PC-9 (cell line): ENCODE measurements at regions not wholly inside any gene's neighbourhood (a gene's known extent, or its start where the extent isn't known, plus 50 kb on each side); places are given as distances from the start of the nearest gene placed in this dataset.

Experiments used
- BruUV-seq: library from RNA; stranded (reverse); fragments of 400-500 nt; replicated peaks from 2 replicates; lab custom pipeline; 2021; lab: Mats Ljungman, UMichigan
- CTCF ChIA-PET: fragments of 300-600 bp; sonication (Branson Sonifier 250); formaldehyde crosslinking; loops from one replicate; lab custom pipeline; 2022; ENCODE audit warnings: antibody characterized with exemption; lab: Charles Lee
- POLR2A ChIA-PET: fragments of 300-600 bp; sonication (Branson Sonifier 250); formaldehyde crosslinking; loops from one replicate; lab custom pipeline; 2022; ENCODE audit warnings: antibody characterized with exemption; ENCODE audit not compliant: unreplicated experiment; lab: Charles Lee
- DNase-seq, 2 experiments: peaks; one replicate each; pipeline versions ENCODE4 v3.0.0 to v3.0.0-alpha.2; 2015 to 2022; ENCODE audit warnings: mixed read lengths in 1 of 2
- H2AFZ ChIP-seq: fragments of 200-600 bp; sonication (generic); 2 replicates; pipeline ENCODE4 v1.8.1; 2017; ENCODE audit warnings: antibody characterized with exemption
- H3F3A ChIP-seq: fragments of 200-600 bp; sonication (generic); 2 replicates; pipeline ENCODE4 v1.8.1; 2017; ENCODE audit warnings: antibody characterized with exemption, mild to moderate bottlenecking, low read depth; ENCODE audit not compliant: insufficient read depth
- H3K27ac ChIP-seq: fragments of 200-600 bp; sonication (generic); 2 replicates; pipeline ENCODE4 v1.6.1; 2016; ENCODE audit warnings: mixed run types
- H3K27me3 ChIP-seq: fragments of 200-600 bp; sonication (generic); 2 replicates; pipeline ENCODE4 v1.6.1; 2016; ENCODE audit warnings: low read depth, mixed run types; ENCODE audit not compliant: insufficient read depth
- H3K36me3 ChIP-seq: fragments of 200-600 bp; sonication (generic); 2 replicates; pipeline ENCODE4 v1.6.1; 2016; ENCODE audit warnings: low read depth, mixed run types
- H3K4me1 ChIP-seq: fragments of 200-600 bp; sonication (generic); replicated peaks from 2 replicates; pipeline ENCODE4 v1.6.1; 2016; ENCODE audit warnings: mixed run types; ENCODE audit not compliant: insufficient read depth
- H3K4me2 ChIP-seq: fragments of 200-600 bp; sonication (generic); 2 replicates; pipeline ENCODE4 v1.6.1; 2017; ENCODE audit warnings: mixed run types
- H3K4me3 ChIP-seq: fragments of 200-600 bp; sonication (generic); 2 replicates; pipeline ENCODE4 v1.6.1; 2016; ENCODE audit warnings: mixed run types
- H3K79me2 ChIP-seq: fragments of 200-600 bp; sonication (generic); 2 replicates; pipeline ENCODE4 v1.6.1; 2017; ENCODE audit warnings: low read depth, mixed run types
- H3K9me2 ChIP-seq: fragments of 200-600 bp; sonication (generic); 2 replicates; pipeline ENCODE4 v1.8.1; 2017; ENCODE audit warnings: mild to moderate bottlenecking; ENCODE audit not compliant: insufficient read depth
- H3K9me3 ChIP-seq: fragments of 200-600 bp; sonication (generic); 2 replicates; pipeline ENCODE4 v1.8.1; 2016; ENCODE audit warnings: low read depth; ENCODE audit not compliant: insufficient read depth
- H4K20me1 ChIP-seq: fragments of 200-600 bp; sonication (generic); 2 replicates; pipeline ENCODE4 v1.8.1; 2017; ENCODE audit not compliant: insufficient read depth
- EZH2 ChIP-seq: fragments of 200-600 bp; sonication (generic); IDR thresholded peaks from 2 replicates; pipeline ENCODE4 v1.8.0; 2017; ENCODE audit warnings: antibody characterized with exemption, low read depth
- intact Hi-C: fragments of 100-400 bp; cut with micrococcal nuclease; formaldehyde crosslinking; loops from one replicate; pipeline ENCODE4 v1.10.0; 2022; ENCODE audit not compliant: unreplicated experiment
- TF ChIP-seq, protein P1 (sequence below): fragments of 200-600 bp; sonication (generic); conservative IDR thresholded peaks from 2 replicates; pipeline ENCODE4 v1.6.1; 2017; ENCODE audit warnings: mixed run types, antibody characterized with exemption, mild to moderate bottlenecking, moderate library complexity

DNA sequence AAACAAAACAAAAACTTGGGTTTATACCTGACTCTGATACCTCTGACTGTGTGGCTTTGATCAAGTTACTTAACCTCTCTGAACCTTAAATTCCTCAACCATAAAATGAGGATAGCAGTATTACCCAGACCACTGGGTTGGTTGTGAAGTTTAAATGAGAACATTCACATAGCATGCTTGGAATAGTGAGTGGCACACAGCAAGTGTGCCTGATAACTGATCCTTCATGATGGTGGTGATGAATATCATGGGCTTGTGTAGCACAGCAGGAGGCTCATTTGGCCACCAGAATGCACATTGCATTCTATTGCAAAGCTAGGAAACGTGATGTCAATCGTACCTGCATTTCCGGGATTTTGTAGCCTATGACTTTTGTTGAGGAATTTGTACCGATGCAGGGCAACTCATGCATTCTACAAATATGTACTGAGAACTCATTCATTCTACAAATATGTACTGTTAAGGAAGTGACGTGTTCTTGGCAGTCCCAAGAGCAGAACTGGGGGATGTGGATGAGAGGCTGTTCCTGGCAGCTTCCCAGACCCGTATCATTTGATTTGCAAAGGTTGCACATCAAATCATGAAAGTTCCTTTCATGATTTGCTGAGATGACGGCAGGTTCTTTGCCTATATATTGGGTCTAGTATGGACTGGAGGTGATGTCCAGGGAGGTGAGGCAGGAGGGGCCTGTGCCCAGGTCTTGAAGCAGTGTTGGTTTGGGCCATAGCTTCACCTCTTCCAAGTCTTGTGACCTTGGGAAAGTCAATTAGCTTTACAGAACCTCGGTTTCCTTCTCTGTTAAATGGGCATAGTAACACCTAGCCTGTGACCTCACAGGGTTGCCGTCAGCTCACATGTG lies 94.6 kb upstream of the SMNDC1 start:
- peak overlapping the region; percentile 78 for H3K4me2 ChIP-seq
- H3F3A ChIP-seq: peaks cover 45% of the 10 kb centered on the region
- no TSS peak for BruUV-seq
- H3K79me2 ChIP-seq: no peaks in the 10 kb centered on the region
- TF ChIP-seq, protein P1, sequence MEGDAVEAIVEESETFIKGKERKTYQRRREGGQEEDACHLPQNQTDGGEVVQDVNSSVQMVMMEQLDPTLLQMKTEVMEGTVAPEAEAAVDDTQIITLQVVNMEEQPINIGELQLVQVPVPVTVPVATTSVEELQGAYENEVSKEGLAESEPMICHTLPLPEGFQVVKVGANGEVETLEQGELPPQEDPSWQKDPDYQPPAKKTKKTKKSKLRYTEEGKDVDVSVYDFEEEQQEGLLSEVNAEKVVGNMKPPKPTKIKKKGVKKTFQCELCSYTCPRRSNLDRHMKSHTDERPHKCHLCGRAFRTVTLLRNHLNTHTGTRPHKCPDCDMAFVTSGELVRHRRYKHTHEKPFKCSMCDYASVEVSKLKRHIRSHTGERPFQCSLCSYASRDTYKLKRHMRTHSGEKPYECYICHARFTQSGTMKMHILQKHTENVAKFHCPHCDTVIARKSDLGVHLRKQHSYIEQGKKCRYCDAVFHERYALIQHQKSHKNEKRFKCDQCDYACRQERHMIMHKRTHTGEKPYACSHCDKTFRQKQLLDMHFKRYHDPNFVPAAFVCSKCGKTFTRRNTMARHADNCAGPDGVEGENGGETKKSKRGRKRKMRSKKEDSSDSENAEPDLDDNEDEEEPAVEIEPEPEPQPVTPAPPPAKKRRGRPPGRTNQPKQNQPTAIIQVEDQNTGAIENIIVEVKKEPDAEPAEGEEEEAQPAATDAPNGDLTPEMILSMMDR: no peak
- TF ChIP-seq EZH2: no peak
- H3K4me3 ChIP-seq: peak overlapping the region; percentile 41; the same call in 1 of the 2 replicates
- no peaks in the 10 kb centered on the region for H3K9me3 ChIP-seq
- ChIA-PET POLR2A (interaction anchor here (0.6 to 1.1 kb wide), 4 partner anchors 11 to 85 kb away, joined by 3 to 9 read pairs (median 4); no protein-coding TSS in a partner anchor), CTCF (interaction anchor here (0.7 kb wide), 1 partner anchor 9 kb away, joined by 3 read pairs; no protein-coding TSS in a partner anchor)
- intact Hi-C loops: loop anchor here (2.0 kb wide), 4 partner anchors 15 to 89 kb away; no protein-coding TSS in a partner anchor
- no peak overlapping the region for H2AFZ ChIP-seq
- H3K27ac ChIP-seq: peak overlapping the region; percentile 100
- peaks cover 71% of the 10 kb centered on the region for H3K4me1 ChIP-seq
- H4K20me1 ChIP-seq: no peaks in the 10 kb centered on the region
- no peaks in the 10 kb centered on the region for H3K36me3 ChIP-seq
- H3K9me2 ChIP-seq: no peaks in the 10 kb centered on the region
- peak; percentile 64 to 98 for DNase-seq
- H3K27me3 ChIP-seq: no peaks in the 10 kb centered on the region

DNA sequence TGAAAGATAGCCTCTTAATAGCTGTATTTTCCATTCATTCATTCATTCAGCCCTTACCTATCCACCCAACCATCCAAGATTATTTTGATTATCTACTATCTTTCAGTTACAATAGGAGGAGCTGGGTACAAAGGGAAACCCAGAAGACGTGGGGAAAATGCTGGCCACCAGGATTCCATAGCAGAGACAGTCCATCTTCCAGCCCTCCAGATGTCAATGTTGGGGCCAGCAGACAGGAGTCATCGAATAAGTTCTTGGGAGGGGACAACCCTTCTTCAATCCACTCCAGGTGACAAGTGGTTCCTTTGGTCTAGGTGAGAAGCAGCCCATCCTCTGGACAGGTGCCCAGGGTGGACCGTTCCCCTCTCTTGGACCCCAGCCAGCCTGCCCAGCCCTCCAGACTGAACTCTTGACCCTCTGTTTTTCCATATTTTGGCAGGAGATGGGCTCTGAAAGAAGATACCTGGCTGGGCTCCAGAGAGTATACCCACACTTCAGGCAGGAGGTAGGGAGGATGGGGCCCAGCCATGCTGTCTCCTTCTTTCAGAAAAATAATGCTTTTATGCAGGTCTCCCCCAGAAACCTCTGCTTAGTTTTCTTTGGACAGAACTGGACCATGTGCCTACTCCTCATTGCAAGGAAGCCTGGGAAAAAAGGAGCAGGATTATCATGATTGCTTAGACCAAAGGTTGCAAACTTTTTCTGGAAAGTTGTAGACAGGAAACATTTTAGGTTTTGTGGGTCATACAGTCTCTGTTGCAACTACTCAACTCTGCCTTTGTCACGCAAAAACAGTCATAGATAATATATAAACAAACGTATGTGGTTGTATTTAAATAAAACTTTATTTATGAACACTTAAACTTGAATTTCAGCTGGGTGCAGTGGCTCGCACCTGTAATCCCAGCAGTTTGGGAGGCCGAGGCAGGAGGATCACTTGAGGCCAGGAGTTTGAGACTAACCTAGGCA lies 95.5 kb upstream of the SMNDC1 start:
- intact Hi-C loops: loop anchor here (2.0 kb wide), 4 partner anchors 15 to 89 kb away; no protein-coding TSS in a partner anchor
- BruUV-seq: TSS peak; percentile 56
- POLR2A ChIA-PET: no interaction called here
- Histone ChIP-seq H3K9me2 (no peaks in the 10 kb centered on the region), H2AFZ (no peak overlapping the region), H3K36me3 (no peaks in the 10 kb centered on the region), H3K9me3 (no peaks in the 10 kb centered on the region), H3F3A (peaks cover 41% of the 10 kb centered on the region), H4K20me1 (no peaks in the 10 kb centered on the region), H3K4me2 (peak overlapping the region; percentile 35), H3K27ac (peak overlapping the region; percentile 100), H3K27me3 (no peaks in the 10 kb centered on the region), H3K4me1 (peaks cover 62% of the 10 kb centered on the region), H3K79me2 (no peaks in the 10 kb centered on the region), H3K4me3 (no peak overlapping the region)
- TF ChIP-seq, protein P1: no peak
- TF ChIP-seq EZH2: no peak
- CTCF ChIA-PET: no interaction called here
- DNase-seq: no peak
